ENCODE measurements at regions not wholly inside any gene's neighbourhood (a gene's known extent, or its start where the extent isn't known, plus 50 kb on each side); places are given as distances from the start of the nearest gene placed in this dataset.
"Not testable (repeated sequence)": the region's sequence is repeated elsewhere in the genome, so short reads cannot be mapped to it uniquely, and the experiment has no call there.

DNA sequence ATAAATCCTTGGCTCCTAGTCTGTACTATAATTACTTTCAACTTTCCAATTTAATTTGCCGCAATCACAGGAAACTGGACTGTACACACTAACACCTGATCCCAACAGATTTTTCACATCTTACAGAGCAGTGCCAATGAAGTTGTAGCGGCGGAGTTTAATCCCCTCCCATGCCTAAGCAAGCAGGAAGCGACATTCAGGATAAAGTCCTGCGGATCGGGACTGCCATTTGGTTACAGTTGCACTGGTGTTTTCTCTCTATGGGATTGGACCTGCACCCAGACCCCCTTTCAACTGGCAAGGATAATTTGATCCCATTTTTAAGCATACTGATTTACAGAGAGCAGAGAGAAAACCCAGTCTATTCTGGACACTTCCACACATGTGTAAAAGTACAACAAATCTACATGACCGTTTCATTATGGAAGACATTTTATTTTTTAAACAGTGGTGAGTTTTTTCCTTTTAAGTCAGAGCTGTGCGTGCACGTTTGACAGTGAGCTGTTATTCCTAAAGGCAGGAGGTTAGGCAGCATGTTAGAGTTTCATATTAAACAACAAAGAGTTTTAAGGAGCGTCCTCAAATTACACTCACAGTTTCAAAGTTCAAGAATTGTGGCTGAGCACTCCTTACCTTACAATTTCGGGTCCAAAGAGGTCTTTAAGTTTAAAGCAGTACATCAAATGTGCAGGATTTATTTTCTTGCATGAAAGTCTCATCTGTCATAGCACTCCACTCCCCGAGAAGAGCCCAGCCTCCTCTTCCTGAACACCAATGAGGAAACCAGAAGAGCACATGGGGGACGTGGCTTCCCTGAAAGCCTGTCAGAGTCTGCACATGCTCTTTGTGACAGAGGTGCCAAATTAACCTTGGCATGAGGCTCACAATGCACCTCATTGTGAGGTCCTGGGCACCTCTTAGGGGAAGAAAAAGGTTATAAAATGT is 141.6 kb upstream of the RFC3 start:
- no peak for DNase-seq

DNA sequence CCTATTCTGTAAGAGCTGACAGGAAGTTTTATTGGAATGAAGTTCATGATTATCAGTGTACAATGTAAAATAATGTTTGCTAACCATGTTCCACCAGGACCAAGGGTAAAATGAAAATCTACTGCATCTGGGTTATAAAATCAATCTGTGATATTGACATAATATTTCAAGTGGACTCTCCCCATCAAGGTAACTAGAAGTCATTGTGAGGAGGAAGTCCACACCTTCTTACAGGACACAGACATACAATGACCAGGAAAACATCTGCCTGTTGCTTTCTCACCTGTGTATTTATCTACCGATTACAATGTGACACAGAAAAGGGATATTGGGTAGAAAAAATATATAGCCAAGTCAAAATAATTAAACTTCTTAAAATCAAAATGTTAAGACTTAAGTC is 140.7 kb upstream of the RFC3 start:
- DNase-seq, result no peak

DNA sequence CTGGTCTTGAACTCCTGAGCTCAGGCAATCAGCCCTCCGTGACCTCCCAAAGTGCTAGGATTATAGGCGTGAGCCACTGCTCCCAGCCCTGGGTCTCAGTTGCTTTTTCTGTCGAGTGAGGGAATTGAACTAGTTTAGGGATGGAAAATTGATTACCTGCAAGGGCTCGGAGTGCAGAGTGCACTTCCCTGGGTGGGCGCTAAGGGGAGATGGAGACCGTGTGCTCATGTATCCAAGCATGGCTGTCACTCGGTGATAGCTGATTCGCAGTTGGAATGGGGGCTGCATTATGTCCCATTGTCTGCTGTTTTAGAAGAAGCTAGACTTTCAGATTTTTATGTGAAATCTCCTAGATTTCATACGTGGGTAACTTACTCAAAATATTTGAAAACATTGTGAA is 139.9 kb upstream of the RFC3 start:
- no peak for DNase-seq

DNA sequence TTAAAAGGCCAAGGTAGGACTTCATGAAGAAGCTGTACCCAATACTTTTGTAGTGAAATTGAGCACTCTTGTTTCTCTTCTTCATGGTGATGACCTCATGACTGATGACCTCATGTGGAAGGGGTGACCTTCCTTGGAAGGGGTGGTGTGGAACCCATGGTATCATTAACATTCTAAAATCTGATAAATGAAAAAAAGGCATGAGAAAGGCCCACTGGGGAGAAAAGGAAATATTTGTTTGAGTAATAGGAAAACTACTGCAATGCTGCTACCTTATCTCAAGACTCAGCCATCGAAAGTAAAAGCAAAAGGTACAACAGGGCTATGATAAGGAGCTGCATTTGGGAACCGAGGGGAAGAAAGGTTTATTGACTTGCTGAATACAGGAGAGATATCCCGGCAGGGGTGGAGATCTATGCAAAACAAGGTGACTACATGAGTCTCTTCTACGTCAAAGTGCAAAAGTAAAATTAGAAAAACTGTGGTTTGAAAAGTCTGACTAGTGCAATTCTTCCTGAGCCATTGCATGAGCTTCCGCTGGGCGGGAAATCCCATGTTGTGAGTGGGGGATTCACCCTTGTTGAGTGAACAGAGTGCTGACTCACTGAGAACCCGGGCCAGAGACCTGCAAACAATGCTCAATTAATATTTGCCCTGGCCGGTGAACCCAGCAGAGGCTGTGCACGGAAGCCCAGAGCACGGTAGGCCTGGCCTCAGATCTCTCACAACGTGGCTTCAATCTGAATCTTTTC is 138.9 kb upstream of the RFC3 start:
- DNase-seq, result no peak

DNA sequence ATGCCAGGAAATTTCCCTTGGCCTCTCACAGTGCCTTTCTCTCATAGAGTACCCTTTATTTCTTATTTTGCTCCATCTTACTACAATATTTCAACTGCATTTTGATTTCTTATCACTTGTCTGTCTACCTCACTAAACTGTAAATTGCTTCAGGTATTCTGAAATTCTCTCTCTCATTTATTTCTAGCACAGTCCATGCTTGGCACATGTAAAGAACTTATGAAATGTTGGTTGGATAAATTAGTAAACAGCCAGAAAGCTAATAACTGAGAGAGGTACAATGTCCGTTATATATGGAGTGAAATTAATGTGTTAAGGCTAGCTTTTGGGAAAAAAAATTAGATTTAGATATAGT is 138.3 kb upstream of the RFC3 start:
- DNase-seq, result no peak

DNA sequence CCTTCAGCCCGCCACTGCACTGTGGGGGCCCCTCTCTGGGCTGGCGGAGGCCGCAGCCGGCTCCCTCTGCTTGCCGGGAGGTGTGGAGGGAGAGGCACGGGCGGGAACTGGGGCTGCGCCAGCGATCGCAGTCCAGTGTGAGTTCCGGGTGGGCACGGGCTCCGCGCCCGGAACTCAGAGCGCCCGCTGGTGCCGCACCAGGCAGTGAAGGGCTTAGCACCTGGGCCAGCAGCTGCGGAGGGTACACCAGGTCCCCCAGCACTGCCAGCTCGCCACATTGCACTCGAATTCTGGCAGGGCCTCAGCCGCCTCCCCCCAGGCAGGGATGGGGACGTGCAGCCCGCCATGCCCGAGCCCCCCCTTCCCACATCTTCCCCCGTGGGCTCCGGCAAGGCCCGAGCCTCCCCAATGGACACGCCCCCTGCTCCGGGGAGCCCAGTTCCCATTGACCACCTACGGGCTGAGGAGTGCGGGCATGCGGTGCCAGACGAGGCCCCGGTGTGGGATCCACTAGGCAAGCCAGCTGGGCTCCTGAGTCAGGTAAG is 135.9 kb upstream of the RFC3 start:
- DNase-seq, result no peak

DNA sequence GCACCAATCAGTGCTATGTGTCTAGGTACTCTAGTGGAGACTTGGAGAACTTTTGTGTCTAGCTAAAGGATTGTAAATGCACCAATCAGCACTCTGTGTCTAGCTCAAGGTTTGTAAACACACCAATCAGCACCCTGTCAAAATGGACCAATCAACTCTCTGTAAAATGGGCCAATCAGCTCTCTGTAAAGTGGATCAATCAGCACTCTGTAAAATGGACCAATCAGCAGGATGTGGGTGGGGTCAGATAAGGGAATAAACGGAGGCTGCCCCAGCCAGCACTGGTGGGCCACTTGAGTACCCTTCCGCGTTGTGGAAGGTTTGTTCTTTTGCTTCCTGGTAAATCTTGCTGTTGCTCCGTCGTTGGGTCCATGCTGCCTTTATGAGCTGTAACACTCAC is 135.3 kb upstream of the RFC3 start:
- DNase-seq, result not testable (repeated sequence)

DNA sequence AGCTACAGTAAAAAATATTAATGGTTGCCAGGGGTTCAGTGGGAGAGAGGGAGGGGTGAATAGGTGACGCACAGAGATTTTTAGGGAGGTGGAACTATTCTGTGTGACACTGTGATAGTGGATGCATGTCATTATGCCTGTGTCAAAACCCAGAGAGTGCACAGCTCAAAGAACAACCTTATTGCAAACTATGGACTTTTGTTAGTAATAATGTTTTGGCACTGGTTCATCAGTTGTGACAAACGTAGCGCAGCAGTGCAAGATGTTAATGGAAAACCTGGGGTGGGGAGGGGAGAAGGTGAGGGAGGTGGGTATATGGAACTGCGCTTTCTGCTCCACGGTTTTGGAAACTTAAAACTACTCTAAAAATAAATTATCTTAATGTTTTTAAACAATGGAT is 134.6 kb upstream of the RFC3 start:
- DNase-seq, result no peak

DNA sequence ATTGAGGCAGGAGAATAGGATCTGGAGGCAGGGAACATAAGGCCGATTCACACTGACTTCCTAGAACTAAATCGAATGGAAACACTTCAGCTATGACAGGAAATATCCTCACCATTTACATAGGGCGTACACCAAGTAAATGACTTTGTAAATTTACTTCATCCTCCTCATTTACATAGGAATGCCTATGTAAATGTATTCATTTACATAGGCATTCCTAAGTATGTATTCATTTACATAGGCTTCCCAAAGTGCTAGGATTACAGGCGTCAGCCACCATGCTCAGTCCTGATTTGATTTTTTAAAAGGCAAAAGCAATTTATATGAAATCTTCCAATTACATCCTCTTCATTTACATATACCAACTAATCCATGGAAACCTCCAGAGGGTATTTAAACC is 133.1 kb upstream of the RFC3 start:
- DNase-seq, result no peak

DNA sequence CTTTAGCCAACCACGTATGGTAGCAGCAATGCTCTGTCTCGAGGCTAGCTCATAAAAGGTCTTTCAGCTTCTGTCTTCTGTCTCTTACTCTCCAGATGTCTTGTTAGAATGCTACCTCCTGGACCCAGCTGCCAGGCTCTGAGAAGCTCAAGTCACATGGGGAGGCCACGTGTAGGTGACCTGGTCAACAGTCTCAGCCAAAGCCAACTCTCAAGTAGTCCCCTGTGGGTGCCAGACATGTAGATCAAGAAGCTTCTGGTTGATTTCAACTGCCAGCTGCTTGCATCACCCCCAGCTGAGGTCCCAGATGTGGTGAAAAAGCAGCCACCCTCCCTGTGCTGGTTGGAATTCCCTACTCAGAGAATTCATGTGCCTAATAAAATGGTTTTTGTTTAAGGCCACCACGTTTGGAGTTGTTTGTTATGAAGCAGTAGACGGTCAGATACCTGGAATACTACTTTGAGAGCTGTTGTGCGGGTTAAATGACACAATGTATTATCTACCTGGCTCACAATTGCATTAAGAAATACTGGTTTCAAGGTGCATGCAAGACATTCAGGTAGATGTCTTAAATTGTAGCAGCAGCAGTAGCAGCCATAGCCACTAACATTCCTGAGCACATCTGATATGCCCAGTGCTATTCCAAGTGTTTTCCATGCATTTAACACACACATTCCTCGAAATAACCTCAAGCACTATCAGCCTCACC is 131.0 kb upstream of the RFC3 start:
- no peak for DNase-seq

DNA sequence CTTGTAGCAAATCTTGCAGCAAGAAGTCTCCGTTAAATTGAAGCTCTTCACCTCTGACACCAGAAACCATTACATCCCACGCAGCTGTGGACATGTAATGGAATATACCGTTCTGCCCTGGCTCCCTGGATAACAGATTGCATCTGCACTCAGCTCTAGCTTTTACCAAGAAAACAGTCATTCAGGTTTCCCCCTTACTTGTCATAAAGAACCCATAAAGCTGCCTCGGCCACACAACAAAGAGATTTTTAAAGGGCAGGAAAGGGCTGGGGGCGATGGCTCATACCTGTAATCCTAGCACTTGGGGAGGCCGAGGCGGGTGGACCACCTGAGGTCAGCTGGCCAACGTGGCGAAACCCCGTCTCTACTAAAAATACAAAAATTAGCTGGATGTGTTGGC is 127.6 kb upstream of the RFC3 start:
- DNase-seq, result no peak

DNA sequence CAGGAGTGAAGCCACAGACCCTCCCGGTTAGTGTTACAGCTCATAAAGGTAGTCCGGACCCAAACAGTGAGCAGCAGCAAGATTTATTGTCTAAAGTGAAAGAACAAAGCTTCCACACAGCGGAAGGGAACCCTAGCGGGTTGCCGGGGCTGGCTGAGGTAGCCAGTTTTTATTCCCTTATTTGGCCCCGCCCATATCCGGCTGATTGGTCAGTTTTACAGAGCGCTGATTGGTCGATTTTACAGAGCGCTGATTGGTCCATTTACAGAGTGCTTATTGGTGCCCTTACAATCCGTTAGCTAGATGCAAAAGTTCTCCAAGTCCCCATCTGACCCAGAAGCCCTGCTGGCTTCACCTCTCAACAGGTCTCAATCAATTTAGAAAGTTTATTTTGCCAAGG is 126.0 kb upstream of the RFC3 start:
- DNase-seq, result no peak

DNA sequence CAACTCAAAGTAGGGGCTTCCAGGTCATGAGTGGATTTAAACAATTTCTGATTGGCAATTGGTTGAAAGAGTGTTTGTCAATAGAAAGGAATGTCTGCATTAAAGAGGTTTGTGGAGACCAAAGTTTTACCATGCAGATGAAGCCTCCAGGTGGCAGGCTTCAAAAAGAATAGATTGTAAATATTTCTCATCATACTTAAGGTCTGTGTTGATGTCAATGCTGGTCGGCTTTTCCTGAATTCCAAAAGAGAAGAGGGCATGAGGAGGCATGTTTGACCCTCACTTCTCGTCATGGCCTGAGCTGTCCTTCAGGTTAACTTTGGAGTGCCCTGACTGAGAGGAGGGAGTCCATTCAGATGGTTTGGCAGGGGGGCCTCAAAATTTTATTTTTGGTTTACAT is 125.4 kb upstream of the RFC3 start:
- no peak for DNase-seq

DNA sequence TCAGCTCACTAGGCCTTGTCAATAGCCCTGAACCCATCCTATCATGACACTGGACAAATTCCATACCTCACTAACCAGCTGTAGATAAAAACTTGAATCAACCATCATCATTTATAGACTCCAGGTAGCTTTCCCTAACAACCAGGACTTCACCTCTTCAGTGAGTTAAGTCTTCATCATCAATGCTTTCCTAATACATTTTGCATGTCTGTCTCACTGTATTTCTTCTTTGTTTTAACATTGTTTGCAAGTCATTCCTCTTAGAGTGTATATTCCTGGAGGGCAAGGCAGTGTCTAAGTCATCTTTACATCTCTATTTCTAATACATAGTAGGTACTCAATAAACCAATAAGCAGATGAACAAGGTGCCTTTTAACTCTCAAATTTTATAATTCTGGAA is 123.4 kb upstream of the RFC3 start:
- no peak for DNase-seq

DNA sequence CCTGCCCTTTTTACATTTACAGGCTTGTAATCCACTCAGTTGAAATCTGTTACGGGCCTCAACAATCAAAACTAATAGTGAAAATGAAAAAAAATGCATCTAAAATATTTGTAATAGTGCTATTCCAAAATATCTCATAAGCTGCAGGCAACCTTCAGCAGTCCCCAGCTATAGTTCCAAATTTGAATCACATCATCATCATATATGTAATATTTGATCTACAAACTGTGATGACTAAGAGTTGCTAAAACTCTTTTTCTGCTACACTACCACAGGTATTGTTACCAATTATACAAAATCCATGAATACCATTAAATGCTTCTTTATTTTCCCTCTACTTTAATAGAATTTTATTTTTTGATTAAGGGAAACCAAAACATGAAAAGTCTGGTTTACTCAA is 121.4 kb upstream of the RFC3 start:
- no peak for DNase-seq

DNA sequence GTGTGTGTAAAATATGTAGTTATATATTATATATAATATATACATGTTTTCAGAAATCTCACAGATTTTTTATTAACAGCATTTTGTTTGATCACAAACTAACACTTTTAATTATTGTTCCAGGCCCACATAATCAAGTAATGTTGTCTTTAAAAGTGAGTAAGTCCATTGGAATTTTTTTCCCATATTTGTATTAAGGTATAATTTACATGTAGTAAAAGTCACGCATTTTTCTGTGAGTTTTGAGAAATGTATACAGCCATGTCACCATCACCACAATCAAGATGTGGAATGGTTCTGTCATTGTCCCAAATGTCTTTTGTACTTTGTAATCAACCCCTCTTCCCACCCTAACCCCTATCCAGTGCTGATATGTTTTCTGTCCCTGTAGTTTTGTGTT is 120.0 kb upstream of the RFC3 start:
- DNase-seq, result no peak

DNA sequence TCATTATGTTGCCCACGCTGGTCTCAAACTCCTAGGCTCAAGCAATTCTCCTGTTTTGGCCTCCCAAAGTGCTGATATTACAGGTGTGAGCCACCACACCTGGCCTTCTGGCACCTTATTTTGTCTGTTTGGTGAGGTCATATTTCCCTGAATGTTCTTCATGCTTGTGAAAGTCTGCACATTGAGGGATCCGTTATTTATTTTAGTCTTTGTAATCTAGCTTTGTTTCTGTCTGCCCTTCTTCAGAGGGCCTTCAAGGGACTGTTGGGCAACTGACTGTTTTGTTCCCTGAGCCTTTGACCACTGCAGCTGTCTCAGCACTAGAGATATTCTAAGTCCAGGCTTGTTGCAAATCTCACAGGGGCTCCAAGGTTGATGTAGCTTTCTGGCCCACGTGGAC is 110.5 kb upstream of the RFC3 start:
- DNase-seq, result no peak

DNA sequence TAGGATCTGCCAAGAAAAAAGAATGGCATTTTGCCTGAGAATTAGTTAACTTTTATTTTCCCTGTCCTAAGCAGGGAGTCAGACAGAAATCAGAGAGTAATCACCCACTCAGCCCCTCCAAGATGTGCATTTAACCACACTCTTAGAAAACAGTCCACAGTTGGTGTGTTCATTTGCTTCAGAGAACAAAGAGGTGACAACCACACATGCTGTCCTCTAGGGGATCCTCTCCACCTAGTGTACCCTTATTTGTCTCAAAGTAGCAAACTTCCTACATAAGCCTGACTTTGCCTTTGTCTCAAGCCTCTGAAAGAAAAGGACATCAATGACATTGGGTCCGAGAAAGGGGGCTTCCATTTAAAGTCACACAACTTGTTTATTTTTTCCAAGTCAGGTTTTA is 107.0 kb upstream of the RFC3 start:
- DNase-seq, result no peak

DNA sequence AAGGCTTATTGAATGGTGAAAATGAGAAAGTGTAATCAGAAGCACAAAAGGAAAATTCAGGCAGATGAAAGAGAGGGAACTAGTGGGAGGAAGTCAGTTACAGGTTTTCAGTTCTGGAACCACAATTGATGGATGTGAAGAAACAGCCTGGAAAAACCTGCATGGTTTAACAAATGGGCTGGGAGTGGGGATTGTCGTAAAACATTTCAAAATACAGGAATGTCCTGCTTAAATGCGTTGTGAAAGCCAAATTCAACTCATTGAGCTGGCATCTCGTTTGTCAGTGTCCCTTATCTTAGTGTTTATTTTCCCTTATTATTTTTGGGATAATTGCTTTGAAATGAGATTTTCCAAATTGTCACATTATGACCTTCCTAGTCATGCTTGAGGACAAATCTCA is 106.5 kb upstream of the RFC3 start:
- DNase-seq, result no peak

DNA sequence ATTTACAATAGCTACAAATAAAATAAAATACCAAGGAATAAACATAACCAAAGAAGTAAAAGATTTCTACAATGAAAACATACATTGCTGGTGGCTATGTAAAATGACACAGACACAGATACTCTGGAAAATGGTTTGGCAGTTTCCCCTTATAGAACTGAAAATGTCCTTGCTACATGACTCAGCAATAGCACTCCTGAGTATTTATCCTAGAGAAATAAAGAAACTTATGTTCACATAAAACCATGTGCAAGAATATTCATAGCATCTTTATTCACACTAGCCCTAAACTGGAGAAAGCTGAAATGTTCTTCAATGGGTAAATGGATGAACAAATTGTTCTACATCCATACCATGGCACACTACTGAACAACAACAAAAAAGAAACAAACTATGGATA is 100.2 kb upstream of the RFC3 start:
- DNase-seq, result no peak

DNA sequence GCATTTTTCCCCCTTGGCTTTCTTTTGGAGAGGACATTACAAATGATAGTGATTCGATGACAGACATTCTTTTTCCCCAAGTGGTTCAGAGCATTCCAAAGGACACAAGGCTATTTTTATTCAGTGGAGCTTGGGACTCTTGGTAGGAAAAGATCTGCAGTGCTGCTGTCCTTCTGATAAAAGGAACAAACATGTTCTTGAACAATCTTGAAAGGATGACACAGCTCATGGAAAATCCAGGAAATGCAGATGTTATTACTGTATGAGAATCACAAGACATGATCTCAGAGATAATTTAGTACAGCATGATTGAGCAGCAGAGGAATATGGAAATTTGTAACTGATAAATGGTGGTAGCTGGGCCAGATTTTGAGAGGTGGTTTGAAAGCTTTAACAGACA is 96.2 kb upstream of the RFC3 start:
- no peak for DNase-seq

DNA sequence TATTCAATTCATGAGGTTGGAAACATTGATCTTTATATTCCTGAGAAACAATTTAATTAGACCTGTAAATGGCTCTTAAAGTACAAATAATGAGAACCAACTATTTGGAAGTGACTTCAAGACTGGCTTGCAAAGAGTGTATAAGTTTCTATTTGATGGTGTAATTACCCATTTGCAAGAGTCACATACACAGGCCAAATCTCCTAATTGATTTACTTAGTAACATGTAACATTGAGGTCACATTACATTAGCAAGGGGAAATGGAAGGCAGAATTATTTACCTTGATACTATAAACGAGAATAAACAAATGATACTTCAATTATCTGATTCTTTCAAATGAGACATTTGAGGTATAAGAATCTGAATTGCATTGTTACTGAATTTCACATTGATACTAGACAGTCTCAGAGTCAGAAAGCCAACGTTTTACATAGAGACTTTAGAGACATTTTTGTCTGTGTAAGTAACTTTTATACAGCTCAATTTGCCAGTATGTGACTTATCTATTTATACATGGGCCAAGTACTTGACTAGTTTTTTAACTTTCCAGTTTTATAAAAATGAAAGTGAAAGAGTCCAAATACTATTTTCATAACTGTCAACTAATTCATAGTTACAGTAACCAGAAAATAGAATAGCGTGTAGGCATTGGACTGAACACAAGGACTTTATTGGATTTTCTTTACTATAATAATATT is 95.6 kb upstream of the RFC3 start:
- DNase-seq, result no peak

DNA sequence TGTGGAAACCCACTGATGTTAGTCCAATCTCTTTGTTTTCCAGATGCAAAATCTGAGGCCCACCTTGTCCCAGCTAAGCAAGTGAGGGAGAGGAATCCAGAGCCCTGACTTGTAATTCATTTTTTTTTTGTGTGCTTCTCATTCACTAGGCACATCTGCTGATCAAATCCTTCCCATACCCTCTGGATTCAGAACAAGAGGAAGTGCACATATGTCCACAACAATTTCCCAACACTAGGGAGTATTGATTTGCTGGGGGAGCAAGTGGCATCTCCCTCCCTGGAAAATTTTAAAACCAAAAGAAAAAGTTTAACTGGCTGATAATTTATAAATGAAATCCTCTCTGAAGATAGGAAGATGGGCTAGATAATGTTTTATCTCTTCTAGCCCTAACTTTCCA is 94.6 kb upstream of the RFC3 start:
- no peak for DNase-seq
